GM19324 (cell line): ENCODE measurements at regions not wholly inside any gene's neighbourhood (a gene's known extent, or its start where the extent isn't known, plus 50 kb on each side); places are given as distances from the start of the nearest gene placed in this dataset.

Experiments
- ATAC-seq: cut with Tn5 transposase; IDR thresholded peaks from one replicate; pipeline ENCODE4 v1.9.1; 2021; ENCODE audit warnings: mild to moderate bottlenecking, moderate library complexity; ENCODE audit not compliant: unreplicated experiment, low FRiP score

GRCh38 chr3:3579658-3580057 lies 219.6 kb upstream of the LRRN1 start:
- no peak for ATAC-seq

- no peak for ATAC-seq
Observed at GRCh38 chr3:3578718-3579117, 220.5 kb upstream of the LRRN1 start.

GRCh38 chr3:3577823-3578222 lies 221.4 kb upstream of the LRRN1 start:
- ATAC-seq, result no peak

GRCh38 chr3:3573341-3573740 lies 225.9 kb upstream of the LRRN1 start:
- no peak for ATAC-seq

GRCh38 chr3:3560591-3561311 lies 238.5 kb upstream of the LRRN1 start:
- ATAC-seq, result no peak

GRCh38 chr3:3559786-3560185 lies 239.4 kb upstream of the LRRN1 start:
- no peak for ATAC-seq

- ATAC-seq, result no peak
Observed at GRCh38 chr3:3556078-3556477, 243.2 kb upstream of the LRRN1 start.

- ATAC-seq, result no peak
Observed at GRCh38 chr3:3553236-3553635, 246.0 kb upstream of the LRRN1 start.

GRCh38 chr3:3552761-3553160 lies 246.5 kb upstream of the LRRN1 start:
- no peak for ATAC-seq

GRCh38 chr3:3551981-3552380 lies 247.2 kb upstream of the LRRN1 start:
- ATAC-seq, result no peak

- ATAC-seq, result no peak
Observed at GRCh38 chr3:3545360-3545759, 253.9 kb upstream of the LRRN1 start.

- ATAC-seq, result no peak
Observed at GRCh38 chr3:3538451-3538850, 260.8 kb upstream of the LRRN1 start.

GRCh38 chr3:3532508-3532907 lies 266.7 kb upstream of the LRRN1 start:
- ATAC-seq, result no peak

- no peak for ATAC-seq
Observed at GRCh38 chr3:3531476-3531875, 267.8 kb upstream of the LRRN1 start.

GRCh38 chr3:3519266-3519665 lies 280.0 kb upstream of the LRRN1 start:
- ATAC-seq, result no peak

GRCh38 chr3:3516996-3517395 lies 282.2 kb upstream of the LRRN1 start:
- no peak for ATAC-seq

GRCh38 chr3:3516384-3516783 lies 282.8 kb upstream of the LRRN1 start:
- no peak for ATAC-seq

GRCh38 chr3:3509665-3510064 lies 289.6 kb upstream of the LRRN1 start:
- ATAC-seq, result no peak

GRCh38 chr3:3504686-3505085 lies 294.5 kb upstream of the LRRN1 start:
- ATAC-seq, result no peak

- ATAC-seq, result no peak
Observed at GRCh38 chr3:3503411-3503810, 295.8 kb upstream of the LRRN1 start.

- ATAC-seq, result no peak
Observed at GRCh38 chr3:3499987-3500386, 299.2 kb upstream of the LRRN1 start.

GRCh38 chr3:3499012-3499562 lies 300.1 kb upstream of the LRRN1 start:
- ATAC-seq, result no peak

GRCh38 chr3:3495611-3496010 lies 303.6 kb upstream of the LRRN1 start:
- ATAC-seq, result no peak
